Esophagus squamous epithelium (tissue), 5 donors: ENCODE measurements at regions not wholly inside any gene's neighbourhood (a gene's known extent, or its start where the extent isn't known, plus 50 kb on each side); places are given as distances from the start of the nearest gene placed in this dataset.

ENCODE experiments used
- DNase-seq: peaks from one replicate; lab custom pipeline; 2025; lab: John Stamatoyannopoulos, UW
- H3K27ac ChIP-seq, 4 donors: fragments of 200-600 bp; sonication (generic); one replicate each; pipeline ENCODE4 v1.5.1; 2016 to 2019; ENCODE audit warnings: mild to moderate bottlenecking in 1 of 4
- H3K27me3 ChIP-seq, 4 donors: fragments of 200-600 bp; sonication (generic); 1 replicate in 3 of 4; 2 replicates in 1 of 4; pipeline versions ENCODE4 v1.5.1 to v1.6.0; 2017 to 2021; ENCODE audit warnings: antibody characterized with exemption in 1 of 4
- H3K36me3 ChIP-seq, 3 donors: fragments of 200-600 bp; sonication (generic); one replicate each; pipeline ENCODE4 v1.5.1; 2016 to 2019
- H3K4me1 ChIP-seq, 3 donors: fragments of 200-600 bp; sonication (generic); one replicate each; pipeline ENCODE4 v1.5.1; 2017 to 2019
- H3K4me3 ChIP-seq, 4 donors: fragments of 200-600 bp; sonication (generic); 1 replicate in 3 of 4; 2 replicates in 1 of 4; pipeline ENCODE4 v1.5.1; 2016 to 2019; ENCODE audit warnings: mild to moderate bottlenecking in 2 of 4, moderate library complexity in 1 of 4
- H3K9me3 ChIP-seq, 3 donors: fragments of 200-600 bp; sonication (generic); one replicate each; pipeline ENCODE4 v1.5.1; 2016 to 2019
- POLR2A ChIP-seq, 4 donors: fragments of 450-650 bp; IDR thresholded peaks; one replicate each; pipeline ENCODE4 v1.6.1; 2017; ENCODE audit warnings: antibody characterized with exemption in 4 of 4, mild to moderate bottlenecking in 4 of 4, moderate library complexity in 3 of 4
- WGBS, 2 donors: methylation state at CpG; one replicate each; pipeline ENCODE4 v1.1.5; 2018; 5-methylcytosine and 5-hydroxymethylcytosine counted together
- intact Hi-C: fragments of 100-400 bp; cut with DNase I; formaldehyde crosslinking; loops from one replicate; pipeline ENCODE4 v1.15.0; 2022
- TF ChIP-seq, protein P1 (sequence below), 6 experiments: fragments of 450-650 bp in 4 of 6; fragments of 200-600 bp in 2 of 6; sonication (generic) in 2 of 6; IDR thresholded peaks; one replicate each; pipeline ENCODE4 v1.5.1; 2016 to 2019; ENCODE audit warnings: antibody characterized with exemption in 6 of 6, mild to moderate bottlenecking in 4 of 6, moderate library complexity in 4 of 6
- donor health status: DM: yes; HTN: yes; CAD: no.

DNA sequence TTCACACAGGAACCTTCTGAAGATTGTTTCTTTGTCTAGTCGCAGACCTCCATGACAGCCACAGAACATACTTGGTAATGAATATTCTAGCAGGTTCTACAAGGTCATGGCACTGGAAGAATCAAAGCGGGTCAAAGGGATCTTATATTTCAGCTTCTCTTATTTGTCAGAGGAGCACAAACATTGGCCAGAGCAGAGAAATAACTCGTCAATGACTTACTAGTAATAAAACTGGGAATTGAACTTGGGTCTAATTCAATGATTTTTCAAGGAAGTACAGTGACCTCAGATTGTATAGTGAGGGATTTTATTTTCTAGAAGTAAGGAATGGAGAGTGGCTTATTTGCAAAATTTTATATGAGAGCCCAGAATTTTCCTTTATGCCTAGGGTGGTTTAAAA lies 290.8 kb upstream of the PLXNA2 start:
- Histone ChIP-seq H3K4me1 (peaks cover 0 to 13% (median 0%) of the 10 kb centered on the region in 3 donors), H3K4me3 (no peak overlapping the region), H3K27ac (no peak overlapping the region), H3K36me3 (no peaks in the 10 kb centered on the region), H3K9me3 (no peaks in the 10 kb centered on the region), H3K27me3 (peaks cover 0 to 30% (median 0%) of the 10 kb centered on the region in 4 donors)
- no peak for DNase-seq
- 65 to 81% methylated on average over 3 of the region's 3 CpGs for WGBS, 2 donors
- intact Hi-C loops = no loop called here
- TF ChIP-seq, protein P1, sequence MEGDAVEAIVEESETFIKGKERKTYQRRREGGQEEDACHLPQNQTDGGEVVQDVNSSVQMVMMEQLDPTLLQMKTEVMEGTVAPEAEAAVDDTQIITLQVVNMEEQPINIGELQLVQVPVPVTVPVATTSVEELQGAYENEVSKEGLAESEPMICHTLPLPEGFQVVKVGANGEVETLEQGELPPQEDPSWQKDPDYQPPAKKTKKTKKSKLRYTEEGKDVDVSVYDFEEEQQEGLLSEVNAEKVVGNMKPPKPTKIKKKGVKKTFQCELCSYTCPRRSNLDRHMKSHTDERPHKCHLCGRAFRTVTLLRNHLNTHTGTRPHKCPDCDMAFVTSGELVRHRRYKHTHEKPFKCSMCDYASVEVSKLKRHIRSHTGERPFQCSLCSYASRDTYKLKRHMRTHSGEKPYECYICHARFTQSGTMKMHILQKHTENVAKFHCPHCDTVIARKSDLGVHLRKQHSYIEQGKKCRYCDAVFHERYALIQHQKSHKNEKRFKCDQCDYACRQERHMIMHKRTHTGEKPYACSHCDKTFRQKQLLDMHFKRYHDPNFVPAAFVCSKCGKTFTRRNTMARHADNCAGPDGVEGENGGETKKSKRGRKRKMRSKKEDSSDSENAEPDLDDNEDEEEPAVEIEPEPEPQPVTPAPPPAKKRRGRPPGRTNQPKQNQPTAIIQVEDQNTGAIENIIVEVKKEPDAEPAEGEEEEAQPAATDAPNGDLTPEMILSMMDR (IDR thresholded peaks at IDR 0.05) = no peak
- TF ChIP-seq POLR2A (IDR thresholded peaks at IDR 0.05) = no peak

DNA sequence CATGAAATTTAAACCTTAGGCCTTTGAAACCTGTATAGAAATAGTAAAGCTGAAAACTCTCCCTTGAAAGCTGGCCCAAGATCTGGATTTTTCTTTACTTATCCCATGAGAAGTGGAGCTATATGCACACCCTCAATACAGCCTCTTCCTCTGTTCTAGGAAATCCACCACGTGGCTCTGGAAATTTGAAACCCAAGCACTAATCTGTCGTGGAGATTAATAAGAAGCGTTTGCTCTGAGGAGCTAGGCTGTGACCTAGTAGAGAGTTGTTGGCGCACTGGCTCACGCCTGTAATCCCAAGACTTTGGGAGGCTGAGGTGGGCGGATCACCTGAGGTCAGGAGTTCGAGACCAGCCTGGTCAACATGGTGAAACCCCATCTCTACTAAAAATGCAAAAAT lies 291.3 kb upstream of the PLXNA2 start:
- Histone ChIP-seq H3K9me3 (no peaks in the 10 kb centered on the region), H3K36me3 (no peaks in the 10 kb centered on the region), H3K4me3 (no peak overlapping the region), H3K27ac (no peak overlapping the region), H3K27me3 (peaks cover 0 to 25% (median 0%) of the 10 kb centered on the region in 4 donors), H3K4me1 (peaks cover 0 to 13% (median 0%) of the 10 kb centered on the region in 3 donors)
- DNase-seq = no peak
- 60 to 68% methylated on average over 7 of the region's 7 CpGs for WGBS, 2 donors
- TF ChIP-seq, protein P1 (IDR thresholded peaks at IDR 0.05) = no peak
- TF ChIP-seq POLR2A (IDR thresholded peaks at IDR 0.05) = no peak
- intact Hi-C loops = no loop called here

DNA sequence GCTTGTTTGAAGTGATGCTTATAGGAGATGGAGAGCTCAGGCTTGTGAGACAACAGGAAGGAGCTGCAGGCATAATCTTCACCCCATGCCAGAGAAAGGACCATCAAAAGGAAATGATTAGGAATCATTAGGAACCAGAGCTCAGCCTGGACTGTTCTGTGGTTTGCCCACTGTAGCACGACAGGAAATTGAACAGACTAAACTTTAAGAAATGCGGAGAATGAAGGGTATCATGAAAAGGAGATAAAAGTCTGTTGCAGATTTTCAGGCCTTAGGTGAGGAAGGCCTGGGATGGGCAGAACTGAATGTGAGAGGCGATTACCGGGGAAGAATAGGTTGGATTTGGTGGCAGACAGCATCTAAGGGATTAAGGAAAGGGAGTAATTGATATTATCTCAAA lies 292.0 kb upstream of the PLXNA2 start:
- peaks cover 0 to 21% (median 0%) of the 10 kb centered on the region in 4 donors for H3K27me3 ChIP-seq
- TF ChIP-seq POLR2A (IDR thresholded peaks at IDR 0.05) = no peak
- TF ChIP-seq, protein P1 (IDR thresholded peaks at IDR 0.05) = no peak
- intact Hi-C loops = no loop called here
- no peaks in the 10 kb centered on the region for H3K9me3 ChIP-seq
- 75 to 81% methylated on average over 4 of the region's 4 CpGs for WGBS, 2 donors
- H3K4me3 ChIP-seq = no peak overlapping the region
- H3K27ac ChIP-seq = no peak overlapping the region
- peaks cover 0 to 19% (median 0%) of the 10 kb centered on the region in 3 donors for H3K4me1 ChIP-seq
- no peaks in the 10 kb centered on the region for H3K36me3 ChIP-seq
- no peak for DNase-seq

DNA sequence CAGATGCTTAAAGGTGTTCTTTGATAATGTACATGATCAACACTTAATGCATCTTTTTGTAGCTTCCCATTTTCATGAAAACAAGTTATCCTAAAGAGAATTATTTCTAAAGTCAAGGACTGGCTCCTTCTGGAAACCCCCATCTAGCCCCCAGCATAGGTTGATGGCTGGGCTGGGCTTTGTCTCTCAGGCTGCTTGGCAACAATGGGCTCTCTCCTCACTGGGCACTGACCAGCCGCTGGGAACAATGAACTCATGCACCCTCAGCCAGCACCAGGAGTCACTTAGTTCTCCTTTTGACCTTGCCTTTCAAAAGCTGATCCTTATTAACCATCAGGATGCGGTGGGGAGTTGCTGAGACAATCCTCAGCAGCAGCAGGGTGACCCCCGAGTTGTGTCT lies 293.0 kb upstream of the PLXNA2 start:
- no peaks in the 10 kb centered on the region for H3K9me3 ChIP-seq
- TF ChIP-seq POLR2A (IDR thresholded peaks at IDR 0.05) = no peak
- TF ChIP-seq, protein P1 (IDR thresholded peaks at IDR 0.05) = no peak
- H3K4me1 ChIP-seq = peaks cover 0 to 29% (median 0%) of the 10 kb centered on the region in 3 donors
- H3K4me3 ChIP-seq = no peak overlapping the region
- H3K27ac ChIP-seq = no peak overlapping the region
- no peaks in the 10 kb centered on the region for H3K36me3 ChIP-seq
- H3K27me3 ChIP-seq = peaks cover 0 to 18% (median 0%) of the 10 kb centered on the region in 4 donors
- WGBS, 2 donors = 70 to 83% methylated on average over 1 to 2 of the region's 3 CpGs
- no peak for DNase-seq
- intact Hi-C loops = no loop called here

DNA sequence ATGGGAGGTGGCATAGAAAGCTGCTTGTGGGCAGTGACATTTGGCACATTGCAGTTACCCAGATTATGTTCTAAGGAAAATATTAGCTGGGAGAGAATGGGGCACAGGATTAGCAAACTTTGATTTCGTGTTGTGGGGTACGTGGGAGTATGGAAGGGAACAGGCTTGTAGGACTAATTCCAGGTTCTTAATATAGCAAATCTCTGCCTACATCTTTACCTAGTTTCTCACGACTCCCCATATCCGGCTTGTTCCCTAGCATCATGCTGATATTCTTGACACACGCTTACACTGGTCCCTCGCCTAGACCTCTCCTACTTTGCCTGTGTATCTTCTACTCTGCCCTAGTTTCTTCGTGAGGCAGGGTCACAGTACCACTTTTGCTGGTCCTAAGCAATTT lies 293.9 kb upstream of the PLXNA2 start:
- H3K4me3 ChIP-seq = no peak overlapping the region
- intact Hi-C loops = no loop called here
- no peaks in the 10 kb centered on the region for H3K9me3 ChIP-seq
- H3K36me3 ChIP-seq = no peaks in the 10 kb centered on the region
- DNase-seq = no peak
- H3K27ac ChIP-seq = no peak overlapping the region
- H3K27me3 ChIP-seq = peaks cover 0 to 18% (median 0%) of the 10 kb centered on the region in 4 donors
- H3K4me1 ChIP-seq = peaks cover 0 to 24% (median 0%) of the 10 kb centered on the region in 3 donors
- WGBS, 2 donors = 80 to 87% methylated on average over 7 of the region's 7 CpGs
- TF ChIP-seq POLR2A (IDR thresholded peaks at IDR 0.05) = no peak
- TF ChIP-seq, protein P1 (IDR thresholded peaks at IDR 0.05) = no peak
